GM12864 (cell line): ENCODE measurements at regions not wholly inside any gene's neighbourhood (a gene's known extent, or its start where the extent isn't known, plus 50 kb on each side); places are given as distances from the start of the nearest gene placed in this dataset.

Source experiments
- DNase-seq: peaks from one replicate; pipeline ENCODE4 v3.0.0-alpha.2; 2011; ENCODE audit warnings: low read depth
- H3K4me3 ChIP-seq: 2 replicates; pipeline ENCODE4 v1.5.1; 2011; ENCODE audit warnings: mild to moderate bottlenecking, low read depth, low read length, control low read depth
- CTCF ChIP-seq: IDR thresholded peaks from 2 replicates; pipeline ENCODE4 v1.5.1; 2011; ENCODE audit warnings: low read depth, mild to moderate bottlenecking, moderate library complexity, low read length, control low read depth, inconsistent platforms; ENCODE audit errors: missing control alignments

GRCh38 chr17:64783556-64784352, 121.6 kb upstream of the SMURF2 start:
- no peak for TF ChIP-seq CTCF
- H3K4me3 ChIP-seq = no peak overlapping the region
- no peak for DNase-seq

- no peak for TF ChIP-seq CTCF
- no peak for DNase-seq
- H3K4me3 ChIP-seq = no peak overlapping the region
Observed at GRCh38 chr17:64783031-64783461, 120.9 kb upstream of the SMURF2 start.

GRCh38 chr17:64781810-64782555, 119.9 kb upstream of the SMURF2 start:
- H3K4me3 ChIP-seq = no peak overlapping the region
- no peak for TF ChIP-seq CTCF
- DNase-seq = no peak

DNA sequence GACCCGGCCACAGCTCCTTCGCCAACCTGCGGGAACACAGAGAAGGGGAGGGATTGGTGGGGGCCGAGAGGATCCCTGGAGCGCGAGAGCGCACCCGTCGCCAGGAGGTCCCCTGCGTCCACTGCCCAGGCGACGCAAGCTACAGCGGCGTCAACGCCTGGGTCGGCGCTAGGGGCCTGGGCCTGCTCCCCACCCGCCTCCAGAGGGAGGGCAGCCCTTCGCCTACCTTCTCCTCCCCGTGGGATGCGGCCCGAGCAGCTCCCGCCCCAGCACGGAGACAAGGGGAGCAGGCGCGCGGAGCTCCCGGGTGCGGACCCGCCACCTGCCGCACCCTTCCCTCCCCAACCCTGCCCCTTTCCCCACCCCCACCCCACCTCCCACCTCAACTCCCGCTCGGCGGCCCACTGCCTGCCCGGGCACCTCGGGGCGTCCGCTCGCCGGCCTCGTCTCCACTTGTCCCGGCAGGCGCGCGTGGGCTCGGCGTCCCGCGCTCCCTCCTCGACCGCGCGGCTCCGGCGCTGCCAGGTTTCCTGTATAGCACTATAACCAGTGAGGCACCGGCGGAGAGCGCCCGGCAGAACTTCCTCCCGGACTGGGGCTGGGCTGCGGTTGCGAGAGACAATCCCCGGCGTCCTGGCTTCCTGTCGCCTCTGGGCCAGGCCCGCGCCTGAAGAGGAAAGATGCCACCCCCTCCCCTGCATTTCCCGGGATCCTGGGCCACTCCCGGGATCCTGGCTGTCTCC, 119.1 kb upstream of the SMURF2 start:
- DNase-seq = no peak
- TF ChIP-seq CTCF = no peak
- H3K4me3 ChIP-seq = peak overlapping the region; percentile 44

GRCh38 chr17:64780096-64781013, 118.2 kb upstream of the SMURF2 start:
- TF ChIP-seq CTCF = no peak
- no peak for DNase-seq
- H3K4me3 ChIP-seq = peak overlapping the region; percentile 44
